Activated T-helper 2 cell treated with anti-CD3 and anti-CD28 coated beads, Interferon-gamma antibody, Interleukin-2, Interleukin-4, amounts not matched to agents 10 μg/mL and 5 μg/mL and 100 μg/mL, durations not matched to agents 14 hours and 24 hours and 36 hours (primary cell): ENCODE measurements at regions not wholly inside any gene's neighbourhood (a gene's known extent, or its start where the extent isn't known, plus 50 kb on each side); places are given as distances from the start of the nearest gene placed in this dataset.

Source experiments
- DNase-seq: peaks from one replicate; pipeline ENCODE4 v3.0.0; 2021; ENCODE audit warnings: low spot score
- H3K27ac Mint-ChIP-seq: one replicate; pipeline ENCODE4 v1.8.0; 2021; ENCODE audit warnings: mixed read lengths
- H3K27me3 Mint-ChIP-seq: one replicate; pipeline ENCODE4 v1.8.0; 2021; ENCODE audit warnings: low read depth, mixed read lengths
- H3K36me3 Mint-ChIP-seq: one replicate; pipeline ENCODE4 v1.8.0; 2021; ENCODE audit warnings: low read depth, mixed read lengths
- H3K4me1 Mint-ChIP-seq: one replicate; pipeline ENCODE4 v1.8.0; 2021; ENCODE audit warnings: low read depth, mixed read lengths
- H3K4me3 Mint-ChIP-seq: one replicate; pipeline ENCODE4 v1.8.0; 2021; ENCODE audit warnings: low read depth, mild to moderate bottlenecking, moderate library complexity, mixed read lengths
- H3K9me3 Mint-ChIP-seq: one replicate; pipeline ENCODE4 v1.8.0; 2021; ENCODE audit warnings: mixed read lengths
- intact Hi-C: fragments of 100-400 bp; cut with micrococcal nuclease; formaldehyde crosslinking; loops from one replicate; pipeline ENCODE4 v1.15.1; 2023

GRCh38 chr18:76643996-76644395 is 149.0 kb upstream of the ZNF516 start:
- Mint-ChIP-seq H3K27ac (no peak overlapping the region), H3K36me3 (no peaks in the 10 kb centered on the region), H3K4me3 (no peak overlapping the region), H3K9me3 (no peaks in the 10 kb centered on the region), H3K27me3 (peaks cover 11% of the 10 kb centered on the region), H3K4me1 (no peaks in the 10 kb centered on the region)
- intact Hi-C loops = loop anchor here (1.0 kb wide), 1 partner anchor 13 kb away; no protein-coding TSS in a partner anchor
- no peak for DNase-seq

DNA sequence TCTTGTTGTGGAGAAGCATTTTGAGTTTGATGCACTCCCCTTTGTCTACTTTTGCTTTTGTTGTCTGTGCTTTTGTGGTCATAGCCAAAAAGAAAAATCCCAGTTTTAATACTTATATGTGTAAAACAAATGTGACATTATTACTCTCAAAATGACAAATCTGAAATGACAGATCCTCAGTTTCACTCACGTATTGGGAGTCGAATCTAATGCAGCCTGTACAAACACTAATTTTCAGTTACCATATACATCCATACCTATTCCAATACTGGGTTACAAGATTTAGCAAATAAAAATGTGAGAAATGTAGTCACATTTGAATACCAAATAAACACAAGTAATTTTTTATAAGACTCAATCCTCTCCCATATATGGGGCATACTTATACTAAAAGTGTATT is 148.2 kb upstream of the ZNF516 start:
- H3K4me1 Mint-ChIP-seq = no peaks in the 10 kb centered on the region
- H3K4me3 Mint-ChIP-seq = no peak overlapping the region
- H3K36me3 Mint-ChIP-seq = no peaks in the 10 kb centered on the region
- H3K27me3 Mint-ChIP-seq = peaks cover 10% of the 10 kb centered on the region
- H3K9me3 Mint-ChIP-seq = no peaks in the 10 kb centered on the region
- intact Hi-C loops = no loop called here
- no peak for DNase-seq
- no peak overlapping the region for H3K27ac Mint-ChIP-seq

GRCh38 chr18:76640438-76640837 is 145.4 kb upstream of the ZNF516 start:
- intact Hi-C loops = no loop called here
- Mint-ChIP-seq H3K9me3 (no peaks in the 10 kb centered on the region), H3K4me1 (no peaks in the 10 kb centered on the region), H3K27ac (no peak overlapping the region), H3K4me3 (no peak overlapping the region), H3K27me3 (peaks cover 14% of the 10 kb centered on the region), H3K36me3 (no peaks in the 10 kb centered on the region)
- DNase-seq = no peak

DNA sequence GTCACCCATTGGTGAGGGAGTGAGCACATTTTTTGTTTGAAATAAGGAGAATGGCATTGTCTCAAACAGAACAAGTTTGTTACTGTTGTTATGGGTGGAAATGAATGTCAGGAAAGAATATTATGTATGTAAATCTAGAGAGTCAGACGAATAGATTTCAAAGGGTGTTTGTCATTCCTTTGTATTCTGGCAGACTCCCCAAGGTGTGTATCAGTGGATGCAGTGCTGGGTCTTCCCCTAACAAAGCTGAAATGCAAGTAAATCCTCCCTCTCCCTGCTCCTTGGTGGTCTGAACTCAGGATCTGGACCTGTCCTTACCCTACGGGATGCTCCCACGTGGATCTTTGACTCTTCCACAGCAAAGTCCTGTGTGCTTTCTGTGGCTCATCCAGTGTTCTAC is 139.5 kb upstream of the ZNF516 start:
- H3K27me3 Mint-ChIP-seq = peaks cover 26% of the 10 kb centered on the region
- no peak overlapping the region for H3K4me3 Mint-ChIP-seq
- intact Hi-C loops = no loop called here
- DNase-seq = no peak
- H3K36me3 Mint-ChIP-seq = no peaks in the 10 kb centered on the region
- H3K27ac Mint-ChIP-seq = no peak overlapping the region
- H3K9me3 Mint-ChIP-seq = no peaks in the 10 kb centered on the region
- H3K4me1 Mint-ChIP-seq = no peaks in the 10 kb centered on the region

GRCh38 chr18:76633588-76634269 is 138.7 kb upstream of the ZNF516 start:
- Mint-ChIP-seq H3K27ac (no peak overlapping the region), H3K4me3 (no peak overlapping the region)
- intact Hi-C loops = no loop called here

GRCh38 chr18:76627444-76627843 is 132.4 kb upstream of the ZNF516 start:
- H3K27me3 Mint-ChIP-seq = peaks cover 31% of the 10 kb centered on the region
- no peak overlapping the region for H3K27ac Mint-ChIP-seq
- H3K4me1 Mint-ChIP-seq = no peaks in the 10 kb centered on the region
- intact Hi-C loops = no loop called here
- DNase-seq = no peak
- no peak overlapping the region for H3K4me3 Mint-ChIP-seq
- no peaks in the 10 kb centered on the region for H3K36me3 Mint-ChIP-seq
- H3K9me3 Mint-ChIP-seq = no peaks in the 10 kb centered on the region

More at GRCh38 chr18:76633588-76634269, 138.7 kb upstream of the ZNF516 start:
- no peaks in the 10 kb centered on the region for H3K36me3 Mint-ChIP-seq
- DNase-seq = no peak
- H3K27me3 Mint-ChIP-seq = peaks cover 25% of the 10 kb centered on the region
- H3K9me3 Mint-ChIP-seq = no peaks in the 10 kb centered on the region
- H3K4me1 Mint-ChIP-seq = no peaks in the 10 kb centered on the region

DNA sequence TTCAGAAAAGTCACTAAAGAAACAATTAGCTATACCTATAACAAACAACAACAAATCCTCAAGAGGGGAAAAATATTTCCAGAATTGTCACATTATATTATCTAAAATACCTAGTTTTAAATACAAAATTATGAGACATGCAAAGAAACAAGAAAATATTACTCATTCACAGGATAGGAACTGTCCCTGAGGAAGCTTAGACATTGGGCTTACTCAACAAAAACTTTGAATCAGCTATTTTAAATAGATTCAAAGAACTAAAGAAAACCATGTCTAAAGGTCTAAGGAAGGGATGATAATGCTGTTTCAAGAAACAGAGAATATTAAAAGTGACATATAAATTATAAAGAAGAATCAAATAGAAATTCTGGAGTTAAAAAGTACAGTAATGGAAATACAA is 131.9 kb upstream of the ZNF516 start:
- DNase-seq = no peak
- Mint-ChIP-seq H3K4me1 (no peaks in the 10 kb centered on the region), H3K9me3 (no peaks in the 10 kb centered on the region), H3K27me3 (peaks cover 27% of the 10 kb centered on the region), H3K4me3 (no peak overlapping the region), H3K27ac (no peak overlapping the region), H3K36me3 (no peaks in the 10 kb centered on the region)
- intact Hi-C loops = no loop called here

- no peaks in the 10 kb centered on the region for H3K36me3 Mint-ChIP-seq
- peaks cover 37% of the 10 kb centered on the region for H3K27me3 Mint-ChIP-seq
- H3K4me3 Mint-ChIP-seq = no peak overlapping the region
- DNase-seq = no peak
- no peaks in the 10 kb centered on the region for H3K9me3 Mint-ChIP-seq
- peaks cover 9% of the 10 kb centered on the region for H3K4me1 Mint-ChIP-seq
- H3K27ac Mint-ChIP-seq = no peak overlapping the region
- intact Hi-C loops = no loop called here
These were observed 127.6 kb upstream of the ZNF516 start for GRCh38 chr18:76622651-76623050.

GRCh38 chr18:76621782-76622495 is 126.9 kb upstream of the ZNF516 start:
- intact Hi-C loops = no loop called here
- no peak for DNase-seq
- peaks cover 9% of the 10 kb centered on the region for H3K4me1 Mint-ChIP-seq
- peaks cover 37% of the 10 kb centered on the region for H3K27me3 Mint-ChIP-seq
- no peak overlapping the region for H3K27ac Mint-ChIP-seq
- no peaks in the 10 kb centered on the region for H3K9me3 Mint-ChIP-seq
- no peak overlapping the region for H3K4me3 Mint-ChIP-seq
- no peaks in the 10 kb centered on the region for H3K36me3 Mint-ChIP-seq

- intact Hi-C loops = no loop called here
- H3K27ac Mint-ChIP-seq = no peak overlapping the region
- H3K9me3 Mint-ChIP-seq = no peaks in the 10 kb centered on the region
- H3K4me1 Mint-ChIP-seq = peaks cover 9% of the 10 kb centered on the region
- peaks cover 37% of the 10 kb centered on the region for H3K27me3 Mint-ChIP-seq
- H3K4me3 Mint-ChIP-seq = no peak overlapping the region
- no peaks in the 10 kb centered on the region for H3K36me3 Mint-ChIP-seq
- no peak for DNase-seq
These were observed 126.2 kb upstream of the ZNF516 start for GRCh38 chr18:76621226-76621625.

GRCh38 chr18:76620321-76621170 is 125.5 kb upstream of the ZNF516 start:
- no peaks in the 10 kb centered on the region for H3K36me3 Mint-ChIP-seq
- DNase-seq = no peak
- intact Hi-C loops = no loop called here
- peaks cover 9% of the 10 kb centered on the region for H3K4me1 Mint-ChIP-seq
- H3K4me3 Mint-ChIP-seq = no peak overlapping the region
- H3K9me3 Mint-ChIP-seq = no peaks in the 10 kb centered on the region
- H3K27me3 Mint-ChIP-seq = peaks cover 36% of the 10 kb centered on the region
- no peak overlapping the region for H3K27ac Mint-ChIP-seq

- intact Hi-C loops = no loop called here
- Mint-ChIP-seq H3K27ac (no peak overlapping the region), H3K9me3 (no peaks in the 10 kb centered on the region), H3K4me1 (peaks cover 9% of the 10 kb centered on the region), H3K36me3 (no peaks in the 10 kb centered on the region), H3K4me3 (no peak overlapping the region), H3K27me3 (peaks cover 32% of the 10 kb centered on the region)
- DNase-seq = no peak
These were observed 124.7 kb upstream of the ZNF516 start for GRCh38 chr18:76619621-76620315.
